HT-29 (cell line): ENCODE measurements at regions not wholly inside any gene's neighbourhood (a gene's known extent, or its start where the extent isn't known, plus 50 kb on each side); places are given as distances from the start of the nearest gene placed in this dataset.
"Not testable (repeated sequence)": the region's sequence is repeated elsewhere in the genome, so short reads cannot be mapped to it uniquely, and the experiment has no call there.

ENCODE experiments used
- DNase-seq: peaks from one replicate; pipeline ENCODE4 v3.0.0-alpha.2; 2015; ENCODE audit warnings: low spot score

GRCh38 chr6:163889904-163890514, 475.5 kb downstream of the QKI start:
- no peak for DNase-seq

DNA sequence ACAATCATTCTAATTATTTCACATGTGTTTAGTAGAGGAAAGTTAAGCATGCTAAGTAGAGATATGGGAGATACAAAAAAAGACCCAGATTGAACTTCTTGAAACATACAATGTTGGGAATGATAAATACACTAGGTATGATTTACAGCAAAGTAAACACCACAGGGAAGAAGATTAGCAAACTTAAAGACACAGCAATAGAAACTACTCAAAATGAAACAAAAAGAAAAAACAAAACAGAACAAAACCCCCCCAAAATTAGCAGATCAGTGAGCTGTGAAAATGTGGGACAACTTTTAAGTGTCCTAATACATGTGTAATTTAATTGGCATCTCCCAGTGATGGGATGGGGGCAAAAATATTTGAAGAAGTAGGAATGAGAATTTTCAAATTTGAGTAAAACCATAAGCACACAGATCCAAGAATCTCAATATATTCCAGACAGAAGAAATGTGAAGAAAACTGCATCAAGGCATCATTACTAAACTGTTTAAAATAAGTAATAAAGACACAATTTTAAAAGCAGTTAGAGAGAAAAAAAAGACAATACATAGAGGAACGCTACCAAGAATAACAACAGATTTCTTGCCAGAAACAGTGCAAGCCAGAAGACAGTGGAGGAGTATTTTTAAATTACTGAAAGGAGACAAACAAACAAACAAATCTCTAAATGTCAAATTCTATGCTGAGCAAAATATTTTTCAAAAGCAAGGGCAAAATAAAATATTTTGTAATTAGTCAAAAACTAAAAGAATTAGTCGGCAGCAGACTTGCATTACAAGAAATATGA, 473.7 kb downstream of the QKI start:
- DNase-seq, result no peak

- DNase-seq, result no peak
Observed at GRCh38 chr6:163886428-163886827, 471.9 kb downstream of the QKI start.

DNA sequence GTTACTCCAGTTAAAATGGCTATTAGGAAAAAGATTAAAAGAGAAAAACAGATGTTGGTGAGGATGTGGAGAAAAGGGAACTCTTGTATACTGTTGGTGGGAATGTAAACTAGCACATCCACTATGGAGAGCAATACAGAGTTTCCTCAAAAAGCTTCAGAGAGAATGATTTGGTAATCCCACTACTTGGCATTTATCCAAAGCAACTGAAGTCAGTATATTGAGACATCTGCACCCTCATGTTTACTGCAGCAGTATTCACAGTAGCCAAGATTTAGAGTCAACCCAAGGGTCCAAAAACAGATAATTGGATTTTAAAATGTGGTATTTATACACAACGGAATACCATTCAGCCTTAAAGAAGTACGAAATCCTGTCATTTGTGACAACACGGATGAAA, 469.5 kb downstream of the QKI start:
- DNase-seq, result no peak

DNA sequence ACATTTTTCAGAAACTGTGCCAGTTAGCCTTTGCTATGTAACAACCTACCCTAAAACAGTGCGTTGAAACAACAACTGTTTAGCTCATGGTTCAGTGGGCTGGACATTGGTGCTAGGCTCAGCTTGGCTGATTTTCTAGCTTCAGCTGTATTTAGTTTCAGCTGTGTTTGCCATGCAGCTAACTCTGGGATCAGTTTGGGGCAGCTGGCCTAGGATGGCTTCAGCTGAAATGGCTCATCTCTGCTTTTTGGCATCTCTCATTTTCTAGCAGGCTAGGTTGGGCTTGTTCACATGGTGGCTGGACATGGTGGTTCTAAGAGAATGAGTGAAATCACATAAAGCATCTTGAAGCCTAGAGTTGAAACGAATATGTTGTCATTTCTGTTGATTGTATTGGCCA, 464.2 kb downstream of the QKI start:
- no peak for DNase-seq

DNA sequence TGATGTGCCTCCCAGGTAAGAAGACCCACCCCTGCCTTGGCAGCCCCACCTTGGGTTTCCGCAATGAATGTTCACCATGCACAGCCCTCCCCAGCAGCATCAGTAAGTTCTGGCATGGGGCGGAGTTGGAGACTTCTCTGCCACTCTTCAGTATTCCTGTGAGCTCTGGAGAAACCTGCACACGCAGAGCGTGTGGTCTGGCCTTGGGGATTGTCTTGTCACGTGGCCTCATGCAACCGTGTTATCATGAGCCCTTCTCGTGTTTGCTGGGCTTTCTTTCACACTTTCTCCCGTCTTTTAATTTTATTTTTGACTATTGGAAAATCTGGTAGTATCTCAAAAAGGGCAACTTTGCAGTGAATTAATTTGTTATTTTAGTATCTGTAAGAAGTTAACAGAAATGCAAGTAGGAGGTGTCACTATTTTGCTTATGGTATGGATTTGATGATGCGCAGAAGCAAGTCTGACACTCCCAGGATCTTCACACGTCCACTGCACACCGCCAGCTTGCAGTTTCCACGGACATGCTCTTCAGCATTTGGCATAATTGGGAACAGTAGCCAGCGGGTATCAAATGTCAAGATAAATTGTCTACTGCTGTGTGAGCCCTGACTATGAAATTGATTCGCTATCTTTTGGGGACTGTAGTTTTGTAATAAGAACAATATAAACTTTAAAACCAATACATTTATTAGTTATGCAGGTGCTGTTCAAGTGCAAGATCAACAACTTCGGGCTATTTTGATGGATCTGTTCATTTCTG, 463.5 kb downstream of the QKI start:
- DNase-seq, result no peak

DNA sequence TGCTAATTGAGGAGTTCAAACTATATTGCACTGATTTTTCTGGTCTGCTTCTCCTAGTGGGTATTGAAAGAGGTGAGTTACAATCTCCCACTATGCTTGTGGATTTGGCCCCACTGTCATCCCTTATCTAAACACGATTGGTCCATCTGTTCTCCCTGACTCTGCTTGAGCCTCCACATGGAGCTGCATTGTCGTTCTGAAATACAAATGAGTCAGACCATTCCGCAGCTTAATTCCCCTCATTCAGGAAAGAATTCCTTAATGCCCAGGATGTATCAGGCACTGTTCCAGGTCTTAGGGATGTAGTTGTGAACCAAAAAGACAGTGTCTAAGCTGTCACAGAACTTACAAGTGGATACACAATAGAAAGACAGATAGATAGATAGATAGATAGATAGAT, 461.9 kb downstream of the QKI start:
- no peak for DNase-seq

GRCh38 chr6:163874784-163875183, 460.3 kb downstream of the QKI start:
- DNase-seq, result no peak

- DNase-seq, result no peak
Observed at GRCh38 chr6:163872335-163872734, 457.8 kb downstream of the QKI start.

DNA sequence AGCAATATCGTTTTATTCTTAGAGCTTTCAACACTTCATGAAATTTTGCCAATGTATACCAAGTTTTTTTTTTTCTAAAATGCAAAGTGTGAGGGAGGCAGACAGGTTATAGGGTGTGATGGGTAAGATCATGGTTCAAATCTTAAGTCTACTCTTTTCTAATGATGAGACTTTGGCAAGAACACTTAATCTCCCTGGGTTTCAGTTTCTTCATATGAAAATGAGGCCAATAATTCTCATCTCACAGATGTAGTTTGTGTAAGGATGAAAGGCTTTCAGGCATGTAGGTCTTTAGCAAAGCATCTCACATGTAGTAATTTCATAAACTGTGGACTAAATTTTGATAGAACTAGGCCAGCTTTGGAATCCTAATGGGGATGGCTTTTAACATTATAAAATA, 457.1 kb downstream of the QKI start:
- DNase-seq, result no peak

GRCh38 chr6:163867518-163868292, 453.2 kb downstream of the QKI start:
- DNase-seq, result no peak

DNA sequence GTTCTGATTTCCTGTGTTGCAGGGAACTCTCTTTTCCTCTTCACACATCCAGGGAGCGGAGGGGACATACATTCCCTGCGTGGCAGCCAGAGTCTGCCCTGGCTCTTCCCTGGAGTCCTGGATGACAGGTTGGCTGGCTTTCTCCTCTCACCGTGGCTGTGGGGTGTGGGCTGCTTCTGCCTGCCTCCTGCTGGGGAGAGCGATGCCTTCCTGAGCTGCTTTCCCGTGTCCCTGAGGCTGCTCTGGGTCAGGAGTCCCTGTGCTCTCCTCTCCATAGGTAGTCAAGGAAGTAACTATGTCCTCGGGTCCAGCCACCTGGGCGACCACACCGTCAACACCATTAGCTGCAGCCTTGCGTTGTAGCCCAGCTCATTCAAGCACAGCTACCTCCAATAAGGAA, 451.7 kb downstream of the QKI start:
- no peak for DNase-seq

GRCh38 chr6:163863565-163863964, 449.0 kb downstream of the QKI start:
- DNase-seq, result no peak

- no peak for DNase-seq
Observed at GRCh38 chr6:163862701-163863100, 448.2 kb downstream of the QKI start.

GRCh38 chr6:163861627-163862026, 447.1 kb downstream of the QKI start:
- no peak for DNase-seq

DNA sequence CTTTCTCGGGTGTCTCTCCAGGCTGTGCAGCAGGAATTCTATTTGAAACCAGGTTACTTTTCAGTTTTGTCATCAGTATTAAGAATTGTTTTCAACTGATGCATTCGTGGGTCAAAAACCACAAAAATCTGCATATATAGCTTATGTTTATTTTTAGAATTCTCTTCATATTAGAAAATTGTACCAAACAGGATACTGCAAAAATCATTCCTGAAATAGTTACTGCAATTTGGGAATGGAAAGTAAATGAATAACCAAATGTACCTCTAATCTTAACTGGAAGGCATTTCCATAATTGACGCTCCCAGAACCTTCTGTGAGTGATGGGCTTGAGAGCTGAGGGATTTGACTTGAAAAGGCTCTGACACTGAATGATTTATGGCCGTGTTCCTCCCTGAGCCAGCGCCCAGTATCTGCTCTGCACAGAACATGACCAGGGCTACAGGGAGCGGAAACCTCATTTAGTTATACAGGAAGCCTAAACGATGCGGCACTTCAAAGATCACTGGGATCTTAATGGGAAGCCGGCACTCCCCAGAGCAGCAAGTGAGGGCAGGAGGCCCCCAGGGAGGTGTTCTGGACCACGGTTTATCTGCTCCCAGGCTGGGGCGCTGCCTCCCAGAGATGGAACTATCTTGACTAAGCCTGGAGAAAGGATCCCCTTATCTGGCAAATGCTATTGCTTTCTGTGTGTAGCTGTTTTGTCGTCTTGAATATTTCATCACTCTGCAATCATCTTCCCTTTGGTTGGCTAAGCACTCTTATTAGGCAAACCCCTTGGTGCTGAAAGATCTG, 446.0 kb downstream of the QKI start:
- no peak for DNase-seq

- DNase-seq, result not testable (repeated sequence)
Observed at GRCh38 chr6:163858870-163859269, 444.4 kb downstream of the QKI start.

DNA sequence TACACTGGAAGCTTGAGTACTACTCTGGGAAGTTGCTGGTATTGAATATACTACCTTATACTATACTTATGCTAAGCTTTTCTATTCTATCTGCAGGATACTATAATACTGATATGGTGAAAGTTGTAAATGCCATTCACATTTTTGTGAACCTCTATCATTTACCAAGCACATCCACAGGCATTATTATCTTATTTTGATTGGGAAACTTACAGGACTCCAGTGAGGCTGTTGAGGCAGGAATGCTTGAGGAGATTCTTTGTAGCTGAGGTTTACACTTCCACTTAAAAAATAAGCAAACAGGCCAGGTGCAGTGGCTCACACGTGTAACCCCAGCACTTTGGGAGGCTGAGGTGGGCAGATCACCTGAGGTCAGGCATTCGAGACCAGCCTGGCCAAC, 442.9 kb downstream of the QKI start:
- no peak for DNase-seq

DNA sequence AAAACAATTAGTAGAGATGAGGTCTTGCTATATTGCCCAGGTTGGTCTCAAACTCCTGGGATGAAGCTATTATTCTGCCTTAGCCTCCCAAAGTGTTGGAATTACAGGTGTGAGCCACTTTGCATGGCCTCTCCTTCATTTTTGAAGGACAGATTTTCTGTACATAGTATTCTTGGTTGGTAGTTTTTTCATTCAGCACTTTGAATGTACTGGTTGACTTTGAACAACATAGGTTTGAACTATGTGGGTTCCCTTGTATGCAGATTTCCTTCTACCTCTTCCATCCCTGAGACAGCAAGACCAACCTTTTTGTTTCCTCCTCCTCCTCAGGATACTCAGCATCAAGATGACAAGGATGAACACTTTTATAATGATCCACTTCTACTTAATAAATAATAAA, 436.4 kb downstream of the QKI start:
- no peak for DNase-seq

- DNase-seq, result no peak
Observed at GRCh38 chr6:163844761-163845160, 430.2 kb downstream of the QKI start.

- DNase-seq, result no peak
Observed at GRCh38 chr6:163844357-163844756, 429.8 kb downstream of the QKI start.
